RWPE2 (cell line): ENCODE measurements at regions not wholly inside any gene's neighbourhood (a gene's known extent, or its start where the extent isn't known, plus 50 kb on each side); places are given as distances from the start of the nearest gene placed in this dataset.
A peak's percentile ranks its signal among the peaks of the same experiment; 100 is the strongest.

Source experiments
- ATAC-seq: fragments of 200-7000 bp; cut with Tn5 transposase; 3 replicates; pipeline ENCODE4 v1.9.1; 2021; ENCODE audit warnings: low read depth
- DNase-seq: peaks from one replicate; pipeline ENCODE4 v3.0.0-alpha.2; 2020; ENCODE audit warnings: low spot score
- H3K27ac ChIP-seq: fragments of 450-650 bp; 2 replicates; pipeline ENCODE4 v1.5.1; 2017; ENCODE audit warnings: mild to moderate bottlenecking; ENCODE audit not compliant: poor library complexity, severe bottlenecking
- H3K27me3 ChIP-seq: fragments of 250-450 bp; sonication (Bioruptor Pico); 2 replicates; pipeline ENCODE4 v1.5.1; 2021; ENCODE audit warnings: mild to moderate bottlenecking, moderate library complexity; ENCODE audit not compliant: insufficient read depth, poor library complexity, severe bottlenecking
- H3K36me3 ChIP-seq: fragments of 250-450 bp; sonication (Bioruptor Pico); 2 replicates; pipeline ENCODE4 v1.5.1; 2020; ENCODE audit warnings: low read depth, mild to moderate bottlenecking, moderate library complexity
- H3K4me1 ChIP-seq: fragments of 250-450 bp; sonication (Bioruptor Pico); 2 replicates; pipeline ENCODE4 v1.5.1; 2021; ENCODE audit warnings: mild to moderate bottlenecking, moderate library complexity; ENCODE audit not compliant: insufficient read depth, poor library complexity, severe bottlenecking
- H3K4me3 ChIP-seq: fragments of 250-450 bp; sonication (Bioruptor Pico); 2 replicates; pipeline ENCODE4 v1.5.1; 2021; ENCODE audit warnings: mild to moderate bottlenecking, moderate library complexity; ENCODE audit not compliant: severe bottlenecking
- H3K9me3 ChIP-seq: fragments of 250-450 bp; sonication (Bioruptor Pico); 2 replicates; pipeline ENCODE4 v1.5.1; 2021; ENCODE audit warnings: mild to moderate bottlenecking, moderate library complexity; ENCODE audit not compliant: severe bottlenecking
- TF ChIP-seq, protein P1 (sequence below): fragments of 450-650 bp; IDR thresholded peaks from one replicate; pipeline ENCODE4 v1.5.1; 2017; ENCODE audit warnings: mild to moderate bottlenecking, moderate library complexity; ENCODE audit not compliant: poor library complexity, severe bottlenecking

GRCh38 chr2:14747447-14747846 lies 114.9 kb downstream of the LRATD1 start:
- DNase-seq: no peak
- Histone ChIP-seq H3K27ac (no peak overlapping the region), H3K36me3 (no peaks in the 10 kb centered on the region), H3K27me3 (no peaks in the 10 kb centered on the region), H3K9me3 (no peaks in the 10 kb centered on the region), H3K4me1 (peaks cover 20% of the 10 kb centered on the region), H3K4me3 (no peak overlapping the region)
- ATAC-seq: no peak
- TF ChIP-seq, protein P1, sequence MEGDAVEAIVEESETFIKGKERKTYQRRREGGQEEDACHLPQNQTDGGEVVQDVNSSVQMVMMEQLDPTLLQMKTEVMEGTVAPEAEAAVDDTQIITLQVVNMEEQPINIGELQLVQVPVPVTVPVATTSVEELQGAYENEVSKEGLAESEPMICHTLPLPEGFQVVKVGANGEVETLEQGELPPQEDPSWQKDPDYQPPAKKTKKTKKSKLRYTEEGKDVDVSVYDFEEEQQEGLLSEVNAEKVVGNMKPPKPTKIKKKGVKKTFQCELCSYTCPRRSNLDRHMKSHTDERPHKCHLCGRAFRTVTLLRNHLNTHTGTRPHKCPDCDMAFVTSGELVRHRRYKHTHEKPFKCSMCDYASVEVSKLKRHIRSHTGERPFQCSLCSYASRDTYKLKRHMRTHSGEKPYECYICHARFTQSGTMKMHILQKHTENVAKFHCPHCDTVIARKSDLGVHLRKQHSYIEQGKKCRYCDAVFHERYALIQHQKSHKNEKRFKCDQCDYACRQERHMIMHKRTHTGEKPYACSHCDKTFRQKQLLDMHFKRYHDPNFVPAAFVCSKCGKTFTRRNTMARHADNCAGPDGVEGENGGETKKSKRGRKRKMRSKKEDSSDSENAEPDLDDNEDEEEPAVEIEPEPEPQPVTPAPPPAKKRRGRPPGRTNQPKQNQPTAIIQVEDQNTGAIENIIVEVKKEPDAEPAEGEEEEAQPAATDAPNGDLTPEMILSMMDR: no peak

DNA sequence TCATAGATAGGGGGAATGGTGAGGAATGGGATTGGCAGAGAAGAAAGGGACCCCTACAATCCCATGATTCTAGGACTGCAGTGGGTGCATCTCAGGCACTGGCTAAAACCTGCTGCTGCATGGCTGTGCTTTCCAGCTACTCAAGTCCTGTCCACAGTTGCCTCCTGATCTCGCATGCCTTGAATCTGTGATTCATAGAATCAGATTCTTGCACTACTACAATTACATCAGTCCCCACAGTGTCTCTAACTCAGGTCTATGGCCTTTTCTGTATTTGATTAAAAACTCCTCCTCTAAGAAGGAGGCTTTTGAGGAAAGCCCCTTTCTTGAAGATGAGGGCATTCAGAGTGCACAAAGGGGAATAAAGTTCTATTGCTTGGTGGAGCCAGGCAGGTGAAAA lies 117.4 kb downstream of the LRATD1 start:
- DNase-seq (no peak), ATAC-seq (peak; percentile 63; the same call in 2 of the 3 replicates)
- H3K27me3 ChIP-seq: no peaks in the 10 kb centered on the region
- TF ChIP-seq, protein P1: no peak
- no peaks in the 10 kb centered on the region for H3K36me3 ChIP-seq
- H3K4me3 ChIP-seq: no peak overlapping the region
- H3K9me3 ChIP-seq: no peaks in the 10 kb centered on the region
- no peak overlapping the region for H3K27ac ChIP-seq
- peaks cover 20% of the 10 kb centered on the region for H3K4me1 ChIP-seq

- TF ChIP-seq, protein P1: no peak
Measured at GRCh38 chr2:14750433-14750832, 117.9 kb downstream of the LRATD1 start.

DNA sequence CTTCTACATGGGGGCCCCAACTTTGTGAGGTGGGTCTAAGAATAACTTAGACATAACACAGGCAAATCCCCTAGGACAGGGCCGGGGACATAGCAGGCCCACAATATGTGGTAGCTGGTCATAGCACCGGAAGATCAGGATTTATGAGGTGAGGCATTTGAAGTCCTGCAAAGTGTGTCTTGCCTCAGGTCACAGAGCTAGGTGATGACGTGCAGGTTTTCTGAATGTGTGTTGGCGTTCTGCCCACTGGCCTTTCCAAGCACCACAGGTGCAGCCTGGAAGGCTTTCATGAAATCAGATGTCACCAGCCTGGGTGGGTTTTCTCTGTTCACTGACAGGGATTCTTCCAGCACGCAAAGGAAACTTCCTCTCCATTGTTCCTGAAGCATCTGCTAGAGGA lies 119.1 kb downstream of the LRATD1 start:
- TF ChIP-seq, protein P1: no peak
- H3K36me3 ChIP-seq: no peaks in the 10 kb centered on the region
- peak; percentile 64 for ATAC-seq
- no peak overlapping the region for H3K4me3 ChIP-seq
- H3K9me3 ChIP-seq: no peaks in the 10 kb centered on the region
- no peaks in the 10 kb centered on the region for H3K27me3 ChIP-seq
- DNase-seq: peak; percentile 72
- H3K27ac ChIP-seq: peak overlapping the region; percentile 0
- H3K4me1 ChIP-seq: peaks cover 24% of the 10 kb centered on the region

More at GRCh38 chr2:14750433-14750832, 117.9 kb downstream of the LRATD1 start:
- Histone ChIP-seq H3K27ac (no peak overlapping the region), H3K36me3 (no peaks in the 10 kb centered on the region), H3K4me1 (peaks cover 20% of the 10 kb centered on the region), H3K4me3 (no peak overlapping the region), H3K9me3 (no peaks in the 10 kb centered on the region), H3K27me3 (no peaks in the 10 kb centered on the region)
- DNase-seq (no peak), ATAC-seq (no peak)

DNA sequence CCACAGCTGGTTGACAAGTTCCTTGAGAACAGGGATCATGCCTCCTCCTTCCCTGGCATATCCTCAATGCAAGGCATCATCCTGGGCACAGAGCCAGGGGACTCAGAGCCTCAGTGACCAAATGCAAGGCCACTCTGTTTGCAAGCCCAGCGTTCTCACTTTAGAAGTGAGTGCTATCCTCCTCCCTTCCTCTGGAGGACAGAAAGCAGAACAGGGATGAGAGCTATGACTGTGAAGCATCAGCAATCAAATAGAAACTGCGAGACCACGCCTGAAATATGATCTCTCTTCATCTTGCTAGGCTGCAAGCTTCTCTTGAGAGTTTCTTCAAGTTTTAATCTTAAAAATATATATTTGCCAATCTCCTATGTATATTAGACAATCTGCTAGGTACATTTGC lies 119.8 kb downstream of the LRATD1 start:
- Histone ChIP-seq H3K4me1 (peaks cover 29% of the 10 kb centered on the region), H3K36me3 (no peaks in the 10 kb centered on the region), H3K27me3 (no peaks in the 10 kb centered on the region), H3K4me3 (no peak overlapping the region), H3K9me3 (no peaks in the 10 kb centered on the region), H3K27ac (peak overlapping the region; percentile 0)
- DNase-seq (no peak), ATAC-seq (no peak)
- TF ChIP-seq, protein P1: no peak
